Ovary (tissue), 3 donors: ENCODE measurements at regions not wholly inside any gene's neighbourhood (a gene's known extent, or its start where the extent isn't known, plus 50 kb on each side); places are given as distances from the start of the nearest gene placed in this dataset.

Experiments
- EP300 ChIP-seq: sonication (generic); formaldehyde crosslinking; IDR thresholded peaks from one replicate; pipeline ENCODE4 v1.6.1; 2017; ENCODE audit warnings: antibody characterized with exemption
- POLR2A ChIP-seq: fragments of 450-650 bp; IDR thresholded peaks from one replicate; pipeline ENCODE4 v1.6.1; 2017; ENCODE audit warnings: antibody characterized with exemption, mild to moderate bottlenecking, moderate library complexity
- TF ChIP-seq, protein P1 (sequence below), 3 donors: fragments of 450-650 bp in 2 of 3; fragments of 200-600 bp in 1 of 3; IDR thresholded peaks; one replicate each; pipeline versions ENCODE4 v1.5.1 to v1.8.0; 2016 to 2022; ENCODE audit warnings: antibody characterized with exemption in 3 of 3, mild to moderate bottlenecking in 1 of 3
- donor health status: DM: no; HTN: no; CAD: no.

DNA sequence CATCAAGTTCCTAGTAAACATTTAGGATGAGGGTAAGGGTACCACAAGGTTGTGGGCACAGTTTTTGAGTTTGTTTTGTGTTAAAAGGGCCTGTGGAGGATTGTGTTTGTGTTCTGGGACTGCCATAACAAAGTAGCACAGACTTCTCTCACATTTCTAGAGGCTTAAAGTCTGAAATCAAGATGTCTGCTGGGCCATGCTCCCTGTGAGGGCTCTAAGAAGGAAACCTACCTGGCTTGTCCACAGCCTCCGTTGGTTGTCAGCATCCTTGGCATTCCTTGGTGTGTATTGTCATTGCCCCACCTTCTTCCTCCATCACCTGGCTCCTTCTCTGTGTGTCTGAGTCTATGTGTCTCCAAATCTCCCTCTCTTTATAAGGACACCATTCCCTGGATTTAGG is 808.1 kb upstream of the RBFOX1 start:
- TF ChIP-seq, protein P1, sequence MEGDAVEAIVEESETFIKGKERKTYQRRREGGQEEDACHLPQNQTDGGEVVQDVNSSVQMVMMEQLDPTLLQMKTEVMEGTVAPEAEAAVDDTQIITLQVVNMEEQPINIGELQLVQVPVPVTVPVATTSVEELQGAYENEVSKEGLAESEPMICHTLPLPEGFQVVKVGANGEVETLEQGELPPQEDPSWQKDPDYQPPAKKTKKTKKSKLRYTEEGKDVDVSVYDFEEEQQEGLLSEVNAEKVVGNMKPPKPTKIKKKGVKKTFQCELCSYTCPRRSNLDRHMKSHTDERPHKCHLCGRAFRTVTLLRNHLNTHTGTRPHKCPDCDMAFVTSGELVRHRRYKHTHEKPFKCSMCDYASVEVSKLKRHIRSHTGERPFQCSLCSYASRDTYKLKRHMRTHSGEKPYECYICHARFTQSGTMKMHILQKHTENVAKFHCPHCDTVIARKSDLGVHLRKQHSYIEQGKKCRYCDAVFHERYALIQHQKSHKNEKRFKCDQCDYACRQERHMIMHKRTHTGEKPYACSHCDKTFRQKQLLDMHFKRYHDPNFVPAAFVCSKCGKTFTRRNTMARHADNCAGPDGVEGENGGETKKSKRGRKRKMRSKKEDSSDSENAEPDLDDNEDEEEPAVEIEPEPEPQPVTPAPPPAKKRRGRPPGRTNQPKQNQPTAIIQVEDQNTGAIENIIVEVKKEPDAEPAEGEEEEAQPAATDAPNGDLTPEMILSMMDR (IDR thresholded peaks at IDR 0.05): no peak
- TF ChIP-seq POLR2A: no peak
- TF ChIP-seq EP300: no peak
